GM12865 (cell line): ENCODE measurements at regions not wholly inside any gene's neighbourhood (a gene's known extent, or its start where the extent isn't known, plus 50 kb on each side); places are given as distances from the start of the nearest gene placed in this dataset.

ENCODE experiments used
- DNase-seq: peaks from one replicate; pipeline ENCODE4 v3.0.0; 2010; ENCODE audit warnings: low read depth
- H3K4me3 ChIP-seq: 2 replicates; pipeline ENCODE4 v1.5.1; 2011; ENCODE audit warnings: mild to moderate bottlenecking, low read depth, low read length, control low read depth
- CTCF ChIP-seq: IDR thresholded peaks from 2 replicates; pipeline ENCODE4 v1.5.1; 2011; ENCODE audit warnings: low read length, control low read depth, low read depth, inconsistent platforms; ENCODE audit not compliant: insufficient read depth; ENCODE audit errors: missing control alignments

GRCh38 chr7:130814778-130815335 is 80.8 kb upstream of the KLF14 start:
- peak; percentile 7 for DNase-seq
- TF ChIP-seq CTCF: no peak
- no peak overlapping the region for H3K4me3 ChIP-seq

GRCh38 chr7:130818056-130818455 is 84.0 kb upstream of the KLF14 start:
- no peak overlapping the region for H3K4me3 ChIP-seq
- no peak for DNase-seq
- no peak for TF ChIP-seq CTCF

- no peak for TF ChIP-seq CTCF
- H3K4me3 ChIP-seq: no peak overlapping the region
- DNase-seq: no peak
Measured at GRCh38 chr7:130821864-130822263, 87.9 kb upstream of the KLF14 start.

GRCh38 chr7:130822642-130823041 is 88.6 kb upstream of the KLF14 start:
- no peak for TF ChIP-seq CTCF

GRCh38 chr7:130823060-130823459 is 89.1 kb upstream of the KLF14 start:
- H3K4me3 ChIP-seq: no peak overlapping the region

More at GRCh38 chr7:130822642-130823041, 88.6 kb upstream of the KLF14 start:
- peak; percentile 25 for DNase-seq
- H3K4me3 ChIP-seq: no peak overlapping the region

GRCh38 chr7:130825819-130826218 is 91.8 kb upstream of the KLF14 start:
- no peak for TF ChIP-seq CTCF
- no peak for DNase-seq

More at GRCh38 chr7:130823060-130823459, 89.1 kb upstream of the KLF14 start:
- no peak for DNase-seq
- no peak for TF ChIP-seq CTCF

GRCh38 chr7:130829415-130829814 is 95.4 kb upstream of the KLF14 start:
- TF ChIP-seq CTCF: no peak
- no peak for DNase-seq
- H3K4me3 ChIP-seq: no peak overlapping the region

More at GRCh38 chr7:130825819-130826218, 91.8 kb upstream of the KLF14 start:
- no peak overlapping the region for H3K4me3 ChIP-seq
